Gastroesophageal sphincter (tissue), 4 donors: ENCODE measurements at regions not wholly inside any gene's neighbourhood (a gene's known extent, or its start where the extent isn't known, plus 50 kb on each side); places are given as distances from the start of the nearest gene placed in this dataset.

Experiments used
- ATAC-seq: fragments of 150-250 bp; one replicate; pipeline ENCODE4 v1.9.1; 2016; ENCODE audit warnings: mild to moderate bottlenecking, moderate library complexity
- H3K27ac ChIP-seq, 4 donors: fragments of 200-600 bp; sonication (generic) in 3 of 4; 1 replicate in 3 of 4; 2 replicates in 1 of 4; pipeline ENCODE4 v1.5.1; 2016 to 2019
- H3K27me3 ChIP-seq: fragments of 200-600 bp; sonication (generic); one replicate; pipeline ENCODE4 v1.5.1; 2019
- H3K36me3 ChIP-seq, 2 donors: fragments of 200-600 bp; sonication (generic); one replicate each; pipeline ENCODE4 v1.5.1; 2019; ENCODE audit warnings: control low read depth in 1 of 2
- H3K4me1 ChIP-seq, 3 donors: fragments of 200-600 bp; sonication (generic); 1 replicate in 2 of 3; 2 replicates in 1 of 3; pipeline ENCODE4 v1.5.1; 2016 to 2019; ENCODE audit warnings: control low read depth in 2 of 3
- H3K4me3 ChIP-seq, 2 donors: fragments of 200-600 bp; sonication (generic); one replicate each; pipeline ENCODE4 v1.5.1; 2019; ENCODE audit warnings: mild to moderate bottlenecking in 1 of 2, moderate library complexity in 1 of 2
- H3K9me3 ChIP-seq, 3 donors: fragments of 200-600 bp; sonication (generic); one replicate each; pipeline ENCODE4 v1.5.1; 2017 to 2019; ENCODE audit warnings: control low read depth in 2 of 3
- CTCF ChIP-seq, 4 experiments: fragments of 200-600 bp in 2 of 4; fragments of 450-650 bp in 2 of 4; sonication (generic) in 1 of 4; IDR thresholded peaks; one replicate each; pipeline ENCODE4 v1.5.1; 2017 to 2019; ENCODE audit warnings: antibody characterized with exemption in 4 of 4, mild to moderate bottlenecking in 2 of 4, moderate library complexity in 2 of 4
- EP300 ChIP-seq: sonication (generic); formaldehyde crosslinking; IDR thresholded peaks from one replicate; pipeline ENCODE4 v1.6.1; 2017; ENCODE audit warnings: antibody characterized with exemption, mild to moderate bottlenecking
- POLR2A ChIP-seq, 2 donors: fragments of 450-650 bp; IDR thresholded peaks; one replicate each; pipeline ENCODE4 v1.6.1; 2017; ENCODE audit warnings: antibody characterized with exemption in 2 of 2, mild to moderate bottlenecking in 2 of 2, moderate library complexity in 1 of 2
- POLR2AphosphoS5 ChIP-seq: sonication (generic); formaldehyde crosslinking; IDR thresholded peaks from one replicate; pipeline ENCODE4 v1.6.1; 2017; ENCODE audit warnings: antibody characterized with exemption
- WGBS, 2 donors: methylation state at CpG; one replicate each; pipeline ENCODE4 v1.1.5; 2018; ENCODE audit warnings: low coverage in 1 of 2; 5-methylcytosine and 5-hydroxymethylcytosine counted together

- H3K27me3 ChIP-seq = no peaks in the 10 kb centered on the region
- H3K4me3 ChIP-seq = no peak overlapping the region
- no peak for ATAC-seq
- H3K36me3 ChIP-seq = no peaks in the 10 kb centered on the region
- H3K9me3 ChIP-seq = no peaks in the 10 kb centered on the region
- TF ChIP-seq POLR2A (IDR thresholded peaks at IDR 0.05) (no peak), EP300 (no peak), CTCF (IDR thresholded peaks at IDR 0.05) (no peak), POLR2AphosphoS5 (no peak)
- WGBS, 2 donors = 81% methylated on average over 8 of the region's 10 CpGs; no CpG with 5 or more reads in 1 of the 2 donors
- H3K27ac ChIP-seq = no peak overlapping the region
- H3K4me1 ChIP-seq = peaks cover 0 to 27% (median under 1%) of the 10 kb centered on the region in 3 donors
Observed at GRCh38 chr16:86067516-86067915, 168.6 kb downstream of the IRF8 start.

GRCh38 chr16:86067936-86068335, 169.0 kb downstream of the IRF8 start:
- Histone ChIP-seq H3K4me1 (peaks cover 0 to 31% (median 3%) of the 10 kb centered on the region in 3 donors), H3K4me3 (no peak overlapping the region), H3K36me3 (no peaks in the 10 kb centered on the region), H3K27me3 (no peaks in the 10 kb centered on the region), H3K9me3 (no peaks in the 10 kb centered on the region), H3K27ac (no peak overlapping the region)
- ATAC-seq = no peak
- TF ChIP-seq CTCF (IDR thresholded peaks at IDR 0.05) (no peak), EP300 (no peak)
- WGBS, 2 donors = 54 to 90% methylated on average over 2 to 3 of the region's 8 CpGs

- no peaks in the 10 kb centered on the region for H3K9me3 ChIP-seq
- peaks cover 0 to 37% (median 3%) of the 10 kb centered on the region in 3 donors for H3K4me1 ChIP-seq
- no peak overlapping the region for H3K27ac ChIP-seq
- H3K4me3 ChIP-seq = no peak overlapping the region
- TF ChIP-seq POLR2AphosphoS5 = no peak
- no peak for TF ChIP-seq EP300
- TF ChIP-seq POLR2A (IDR thresholded peaks at IDR 0.05) = no peak
- no peak for TF ChIP-seq CTCF (IDR thresholded peaks at IDR 0.05)
- WGBS, 2 donors = 95% methylated on average over 6 to 8 of the region's 8 CpGs
- H3K36me3 ChIP-seq = no peaks in the 10 kb centered on the region
- no peak for ATAC-seq
- no peaks in the 10 kb centered on the region for H3K27me3 ChIP-seq
Observed at GRCh38 chr16:86068722-86069121, 169.8 kb downstream of the IRF8 start.

- Histone ChIP-seq H3K4me3 (no peak overlapping the region), H3K27me3 (no peaks in the 10 kb centered on the region), H3K36me3 (no peaks in the 10 kb centered on the region), H3K27ac (no peak overlapping the region), H3K9me3 (no peaks in the 10 kb centered on the region), H3K4me1 (peaks cover 0 to 30% (median 3%) of the 10 kb centered on the region in 3 donors)
- WGBS, 2 donors = 80% methylated on average over 1 of the region's 21 CpGs; no CpG with 5 or more reads in 1 of the 2 donors
- no peak for ATAC-seq
- no peak for TF ChIP-seq POLR2A (IDR thresholded peaks at IDR 0.05)
- TF ChIP-seq EP300 = no peak
- TF ChIP-seq CTCF (IDR thresholded peaks at IDR 0.05) = no peak
- no peak for TF ChIP-seq POLR2AphosphoS5
Observed at GRCh38 chr16:86069736-86070298, 170.9 kb downstream of the IRF8 start.

GRCh38 chr16:86070484-86070883, 171.5 kb downstream of the IRF8 start:
- Histone ChIP-seq H3K4me3 (no peak overlapping the region), H3K36me3 (no peaks in the 10 kb centered on the region), H3K27ac (no peak overlapping the region), H3K9me3 (no peaks in the 10 kb centered on the region), H3K27me3 (no peaks in the 10 kb centered on the region), H3K4me1 (peaks cover 0 to 26% (median 3%) of the 10 kb centered on the region in 3 donors)
- no peak for TF ChIP-seq POLR2A (IDR thresholded peaks at IDR 0.05)
- TF ChIP-seq EP300 = no peak
- TF ChIP-seq CTCF (IDR thresholded peaks at IDR 0.05) = no peak
- TF ChIP-seq POLR2AphosphoS5 = no peak
- ATAC-seq = no peak
- WGBS, 2 donors = 20 to 82% methylated on average over 1 to 5 of the region's 6 CpGs
